ENCODE measurements at regions not wholly inside any gene's neighbourhood (a gene's known extent, or its start where the extent isn't known, plus 50 kb on each side); places are given as distances from the start of the nearest gene placed in this dataset.

GRCh38 chr13:34230271-34230670 lies 412.3 kb downstream of the RFC3 start:
- no peak for DNase-seq (ENCODE audit: low read depth)

GRCh38 chr13:34241332-34241731 lies 423.4 kb downstream of the RFC3 start:
- DNase-seq (ENCODE audit: low read depth) = no peak

GRCh38 chr13:34243403-34243802 lies 425.5 kb downstream of the RFC3 start:
- DNase-seq (ENCODE audit: low read depth) = no peak

GRCh38 chr13:34246511-34246910 lies 428.6 kb downstream of the RFC3 start:
- DNase-seq (ENCODE audit: low read depth) = peak; percentile 61

- no peak for DNase-seq (ENCODE audit: low read depth)
Observed at GRCh38 chr13:34247596-34247995, 429.6 kb downstream of the RFC3 start.

GRCh38 chr13:34249546-34250039 lies 431.6 kb downstream of the RFC3 start:
- DNase-seq (ENCODE audit: low read depth) = no peak

- DNase-seq (ENCODE audit: low read depth) = no peak
Observed at GRCh38 chr13:34250151-34250670, 432.3 kb downstream of the RFC3 start.

GRCh38 chr13:34254366-34254765 lies 436.4 kb downstream of the RFC3 start:
- DNase-seq (ENCODE audit: low read depth) = peak; percentile 4

- no peak for DNase-seq (ENCODE audit: low read depth)
Observed at GRCh38 chr13:34255711-34256110, 437.8 kb downstream of the RFC3 start.

- DNase-seq (ENCODE audit: low read depth) = no peak
Observed at GRCh38 chr13:34256236-34256635, 438.3 kb downstream of the RFC3 start.

GRCh38 chr13:34257966-34258365 lies 440.0 kb downstream of the RFC3 start:
- no peak for DNase-seq (ENCODE audit: low read depth)

- DNase-seq (ENCODE audit: low read depth) = no peak
Observed at GRCh38 chr13:34258646-34259386, 440.9 kb downstream of the RFC3 start.

GRCh38 chr13:34263681-34264080 lies 445.7 kb downstream of the RFC3 start:
- DNase-seq (ENCODE audit: low read depth) = no peak

- DNase-seq (ENCODE audit: low read depth) = no peak
Observed at GRCh38 chr13:34265046-34265679, 447.2 kb downstream of the RFC3 start.

GRCh38 chr13:34276764-34277163 lies 458.8 kb downstream of the RFC3 start:
- no peak for DNase-seq (ENCODE audit: low read depth)

GRCh38 chr13:34277936-34278335 lies 460.0 kb downstream of the RFC3 start:
- no peak for DNase-seq (ENCODE audit: low read depth)

GRCh38 chr13:34278780-34279179 lies 460.8 kb downstream of the RFC3 start:
- DNase-seq (ENCODE audit: low read depth) = no peak

- no peak for DNase-seq (ENCODE audit: low read depth)
Observed at GRCh38 chr13:34290661-34291060, 472.7 kb downstream of the RFC3 start.

GRCh38 chr13:34294483-34295129 lies 476.7 kb downstream of the RFC3 start:
- DNase-seq (ENCODE audit: low read depth) = no peak

- DNase-seq (ENCODE audit: low read depth) = peak; percentile 25
Observed at GRCh38 chr13:34300559-34300958, 482.6 kb downstream of the RFC3 start.

GRCh38 chr13:34302596-34302995 lies 484.6 kb downstream of the RFC3 start:
- DNase-seq (ENCODE audit: low read depth) = no peak

GRCh38 chr13:34303346-34303745 lies 485.4 kb downstream of the RFC3 start:
- DNase-seq (ENCODE audit: low read depth) = no peak

Measured in HT1080 (cell line).